ENCODE measurements at regions not wholly inside any gene's neighbourhood (a gene's known extent, or its start where the extent isn't known, plus 50 kb on each side); places are given as distances from the start of the nearest gene placed in this dataset.

GRCh38 chr9:107397076-107398044 lies 92.2 kb downstream of the KLF4 start:
- TF ChIP-seq, protein P1, sequence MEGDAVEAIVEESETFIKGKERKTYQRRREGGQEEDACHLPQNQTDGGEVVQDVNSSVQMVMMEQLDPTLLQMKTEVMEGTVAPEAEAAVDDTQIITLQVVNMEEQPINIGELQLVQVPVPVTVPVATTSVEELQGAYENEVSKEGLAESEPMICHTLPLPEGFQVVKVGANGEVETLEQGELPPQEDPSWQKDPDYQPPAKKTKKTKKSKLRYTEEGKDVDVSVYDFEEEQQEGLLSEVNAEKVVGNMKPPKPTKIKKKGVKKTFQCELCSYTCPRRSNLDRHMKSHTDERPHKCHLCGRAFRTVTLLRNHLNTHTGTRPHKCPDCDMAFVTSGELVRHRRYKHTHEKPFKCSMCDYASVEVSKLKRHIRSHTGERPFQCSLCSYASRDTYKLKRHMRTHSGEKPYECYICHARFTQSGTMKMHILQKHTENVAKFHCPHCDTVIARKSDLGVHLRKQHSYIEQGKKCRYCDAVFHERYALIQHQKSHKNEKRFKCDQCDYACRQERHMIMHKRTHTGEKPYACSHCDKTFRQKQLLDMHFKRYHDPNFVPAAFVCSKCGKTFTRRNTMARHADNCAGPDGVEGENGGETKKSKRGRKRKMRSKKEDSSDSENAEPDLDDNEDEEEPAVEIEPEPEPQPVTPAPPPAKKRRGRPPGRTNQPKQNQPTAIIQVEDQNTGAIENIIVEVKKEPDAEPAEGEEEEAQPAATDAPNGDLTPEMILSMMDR (IDR thresholded peaks at IDR 0.05) = no peak
- TF ChIP-seq POLR2A (IDR thresholded peaks at IDR 0.05) = no peak
